Liver (tissue), 8 donors: ENCODE measurements at regions not wholly inside any gene's neighbourhood (a gene's known extent, or its start where the extent isn't known, plus 50 kb on each side); places are given as distances from the start of the nearest gene placed in this dataset.

ENCODE experiments used
- DNase-seq: peaks from one replicate; pipeline ENCODE4 v3.0.0-alpha.2; 2017; ENCODE audit warnings: low spot score
- H3K27ac ChIP-seq, 2 donors: one replicate each; pipeline ENCODE4 v1.7.0; 2013; ENCODE audit warnings: inconsistent platforms in 2 of 2, low read length in 2 of 2, control low read depth in 1 of 2, low read depth in 1 of 2, mild to moderate bottlenecking in 1 of 2
- H3K27me3 ChIP-seq, 4 donors: one replicate each; pipeline versions ENCODE4 v1.6.1 to v1.7.0; 2013; ENCODE audit warnings: low read length in 3 of 4, inconsistent platforms in 1 of 4, mild to moderate bottlenecking in 1 of 4, moderate library complexity in 1 of 4; ENCODE audit not compliant: control insufficient read depth in 4 of 4, insufficient read depth in 4 of 4
- H3K36me3 ChIP-seq, 4 donors: one replicate each; pipeline versions ENCODE4 v1.6.1 to v1.7.0; 2013; ENCODE audit warnings: low read length in 3 of 4, mild to moderate bottlenecking in 3 of 4, low read depth in 1 of 4, moderate library complexity in 1 of 4; ENCODE audit not compliant: control insufficient read depth in 4 of 4, insufficient read depth in 3 of 4
- H3K4me1 ChIP-seq, 4 donors: one replicate each; pipeline versions ENCODE4 v1.6.1 to v1.7.0; 2013; ENCODE audit warnings: low read length in 3 of 4, mild to moderate bottlenecking in 3 of 4, moderate library complexity in 1 of 4; ENCODE audit not compliant: control insufficient read depth in 4 of 4, insufficient read depth in 4 of 4
- H3K4me3 ChIP-seq, 3 donors: one replicate each; pipeline versions ENCODE4 v1.6.1 to v1.7.0; 2013; ENCODE audit warnings: low read length in 3 of 3, control low read depth in 1 of 3, low read depth in 1 of 3, mild to moderate bottlenecking in 1 of 3
- H3K9ac ChIP-seq, 2 donors: one replicate each; pipeline ENCODE4 v1.7.0; 2013; ENCODE audit warnings: low read length in 2 of 2, mild to moderate bottlenecking in 2 of 2, moderate library complexity in 2 of 2, control low read depth in 1 of 2, low read depth in 1 of 2
- H3K9me3 ChIP-seq, 4 donors: one replicate each; pipeline versions ENCODE4 v1.6.1 to v1.7.0; 2013; ENCODE audit warnings: low read length in 3 of 4; ENCODE audit not compliant: control insufficient read depth in 4 of 4
- ATF3 ChIP-seq: IDR thresholded peaks from 2 replicates; pipeline ENCODE4 v1.6.1; 2016; ENCODE audit warnings: antibody characterized with exemption
- CTCF ChIP-seq: fragments of 150-350 bp; IDR thresholded peaks from 2 replicates; pipeline ENCODE4 v1.5.1; 2017; ENCODE audit warnings: improper control_type of control experiment, low read depth, low read length; ENCODE audit not compliant: missing input control
- EGR1 ChIP-seq, 2 donors: IDR thresholded peaks; 2 replicates each; pipeline ENCODE4 v1.6.1; 2016 to 2018; ENCODE audit warnings: antibody characterized with exemption in 2 of 2, low read depth in 2 of 2
- FOXA1 ChIP-seq: IDR thresholded peaks from 2 replicates; pipeline ENCODE4 v1.6.1; 2016; ENCODE audit warnings: antibody characterized with exemption
- FOXA2 ChIP-seq: IDR thresholded peaks from 2 replicates; pipeline ENCODE4 v1.6.1; 2016; ENCODE audit warnings: antibody characterized with exemption
- GABPA ChIP-seq, 2 donors: IDR thresholded peaks in 1 of 2; conservative IDR thresholded peaks in 1 of 2; 2 replicates each; pipeline ENCODE4 v1.6.1; 2016; ENCODE audit warnings: antibody characterized with exemption in 2 of 2, mild to moderate bottlenecking in 1 of 2, moderate library complexity in 1 of 2
- HNF4A ChIP-seq, 2 donors: conservative IDR thresholded peaks; 2 replicates each; pipeline ENCODE4 v1.6.1; 2016; ENCODE audit warnings: antibody characterized with exemption in 2 of 2, mild to moderate bottlenecking in 2 of 2
- HNF4G ChIP-seq: IDR thresholded peaks from 2 replicates; pipeline ENCODE4 v1.6.1; 2016; ENCODE audit warnings: antibody characterized with exemption
- JUND ChIP-seq, 2 donors: IDR thresholded peaks; 2 replicates each; pipeline ENCODE4 v1.6.1; 2016; ENCODE audit warnings: antibody characterized with exemption in 2 of 2
- MAX ChIP-seq: IDR thresholded peaks from 2 replicates; pipeline ENCODE4 v1.6.1; 2016; ENCODE audit warnings: antibody characterized with exemption
- RAD21 ChIP-seq, 2 donors: IDR thresholded peaks; 2 replicates each; pipeline ENCODE4 v1.6.1; 2016; ENCODE audit warnings: antibody characterized with exemption in 2 of 2, mild to moderate bottlenecking in 2 of 2
- REST ChIP-seq: IDR thresholded peaks from 2 replicates; pipeline ENCODE4 v1.6.1; 2016; ENCODE audit warnings: antibody characterized with exemption, mild to moderate bottlenecking
- RXRA ChIP-seq, 2 donors: IDR thresholded peaks; 2 replicates each; pipeline ENCODE4 v1.6.1; 2017 to 2018; ENCODE audit warnings: antibody characterized with exemption in 2 of 2, mild to moderate bottlenecking in 1 of 2
- TAF1 ChIP-seq: conservative IDR thresholded peaks from 2 replicates; pipeline ENCODE4 v1.6.1; 2016; ENCODE audit warnings: antibody characterized with exemption, mild to moderate bottlenecking
- YY1 ChIP-seq: IDR thresholded peaks from 2 replicates; pipeline ENCODE4 v1.6.1; 2016; ENCODE audit warnings: antibody characterized with exemption, mild to moderate bottlenecking
- ZBTB33 ChIP-seq: IDR thresholded peaks from 2 replicates; pipeline ENCODE4 v1.6.1; 2016; ENCODE audit warnings: antibody characterized with exemption
- WGBS: extraction: QIAGEN DNeasy Blood & Tissue Kit; methylation state at CpG from one replicate; pipeline ENCODE4 v1.1.7; 2013; 5-methylcytosine and 5-hydroxymethylcytosine counted together
- donor health status: healthy.
- donor health status: healthy.
- donor health status: healthy.
- donor health status: healthy.
- donor health status: healthy.

GRCh38 chr6:98530732-98531131, 303.6 kb upstream of the POU3F2 start:
- H3K36me3 ChIP-seq: no peaks in the 10 kb centered on the region
- no peaks in the 10 kb centered on the region for H3K4me1 ChIP-seq
- no peak overlapping the region for H3K4me3 ChIP-seq
- no peak overlapping the region for H3K9ac ChIP-seq
- DNase-seq: no peak
- no peak overlapping the region for H3K27ac ChIP-seq
- 70% methylated on average over 5 of the region's 5 CpGs for WGBS
- H3K27me3 ChIP-seq: no peaks in the 10 kb centered on the region
- H3K9me3 ChIP-seq: no peaks in the 10 kb centered on the region
- TF ChIP-seq HNF4A (conservative IDR thresholded peaks at IDR 0.05) (no peak), TAF1 (no peak), RXRA (IDR thresholded peaks at IDR 0.05) (no peak), JUND (IDR thresholded peaks at IDR 0.05) (no peak), EGR1 (IDR thresholded peaks at IDR 0.05; ENCODE audit: low read depth in 2 of 2) (no peak), GABPA (IDR thresholded peaks at IDR 0.05 in 1 of 2, conservative IDR thresholded peaks at IDR 0.05 in 1 of 2) (no peak), FOXA1 (no peak), ATF3 (no peak), ZBTB33 (no peak), HNF4G (no peak), FOXA2 (no peak), REST (no peak), CTCF (no peak), RAD21 (IDR thresholded peaks at IDR 0.05) (no peak), YY1 (no peak), MAX (no peak)

- TF ChIP-seq EGR1 (IDR thresholded peaks at IDR 0.05; ENCODE audit: low read depth in 2 of 2) (no peak), ATF3 (no peak)
- no peaks in the 10 kb centered on the region for H3K27me3 ChIP-seq
- WGBS: 91% methylated on average over 6 of the region's 6 CpGs
- no peaks in the 10 kb centered on the region for H3K4me1 ChIP-seq
- no peak overlapping the region for H3K27ac ChIP-seq
- H3K9me3 ChIP-seq: no peaks in the 10 kb centered on the region
- no peak overlapping the region for H3K4me3 ChIP-seq
- no peak overlapping the region for H3K9ac ChIP-seq
- DNase-seq: no peak
- H3K36me3 ChIP-seq: no peaks in the 10 kb centered on the region
Measured at GRCh38 chr6:98532004-98532403, 302.4 kb upstream of the POU3F2 start.
